ENCODE measurements at regions not wholly inside any gene's neighbourhood (a gene's known extent, or its start where the extent isn't known, plus 50 kb on each side); places are given as distances from the start of the nearest gene placed in this dataset.
"Not testable (repeated sequence)": the region's sequence is repeated elsewhere in the genome, so short reads cannot be mapped to it uniquely, and the experiment has no call there.

GRCh38 chr1:182259968-182260367, 131.6 kb downstream of the GLUL start:
- no peak for DNase-seq (ENCODE audit: low spot score)

DNA sequence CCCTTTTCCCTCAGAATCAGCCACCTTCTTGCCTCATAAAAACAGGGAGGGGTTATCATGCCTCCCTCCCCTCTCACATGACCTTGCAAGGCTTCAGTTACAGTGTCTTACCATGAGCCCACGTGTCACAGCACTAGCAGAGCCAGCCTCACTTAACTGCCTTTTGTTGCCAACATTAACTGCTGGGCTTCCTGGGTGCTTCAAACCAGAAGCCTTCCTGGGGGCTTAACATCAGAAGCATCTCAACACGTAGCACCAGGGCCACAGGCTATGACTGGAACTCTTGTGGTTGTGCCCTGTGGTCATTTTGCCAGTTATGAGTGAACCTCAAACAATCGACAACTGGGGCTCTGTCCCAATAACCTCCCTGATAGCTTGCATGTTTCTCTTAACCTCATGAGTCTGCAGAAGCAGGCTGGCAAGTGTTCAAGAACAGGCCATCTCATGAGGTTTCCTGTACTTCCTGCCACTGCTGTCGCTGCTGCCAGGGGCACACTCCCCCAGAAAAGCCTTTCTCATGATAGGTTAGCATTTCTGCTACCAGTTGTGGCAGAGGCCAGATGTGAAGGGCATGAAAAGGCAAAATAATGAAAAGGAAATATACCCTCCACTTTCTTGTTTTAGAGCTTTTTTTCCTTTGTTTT, 132.2 kb downstream of the GLUL start:
- DNase-seq (ENCODE audit: low spot score): peak; percentile 37

GRCh38 chr1:182257369-182258063, 134.1 kb downstream of the GLUL start:
- DNase-seq (ENCODE audit: low spot score): no peak

DNA sequence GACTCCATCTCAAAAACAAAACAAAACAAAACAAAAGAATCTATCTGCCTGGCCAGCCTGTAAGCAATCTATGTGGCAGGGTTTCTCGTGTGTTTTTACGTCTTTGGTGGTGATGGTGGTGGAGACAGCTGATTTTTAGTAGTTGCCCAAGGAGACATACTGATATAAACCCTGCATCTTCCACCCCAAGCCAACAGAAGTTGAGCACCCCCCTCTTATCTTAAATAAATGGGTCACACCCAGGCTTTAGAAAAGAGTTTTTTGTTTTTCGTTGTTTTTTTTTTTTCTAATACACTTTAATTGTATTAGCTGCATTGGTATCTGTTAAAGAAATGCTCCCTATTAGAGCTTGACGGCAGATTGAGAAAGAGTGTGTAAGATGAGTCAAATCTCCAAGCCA, 134.7 kb downstream of the GLUL start:
- no peak for DNase-seq (ENCODE audit: low spot score)

DNA sequence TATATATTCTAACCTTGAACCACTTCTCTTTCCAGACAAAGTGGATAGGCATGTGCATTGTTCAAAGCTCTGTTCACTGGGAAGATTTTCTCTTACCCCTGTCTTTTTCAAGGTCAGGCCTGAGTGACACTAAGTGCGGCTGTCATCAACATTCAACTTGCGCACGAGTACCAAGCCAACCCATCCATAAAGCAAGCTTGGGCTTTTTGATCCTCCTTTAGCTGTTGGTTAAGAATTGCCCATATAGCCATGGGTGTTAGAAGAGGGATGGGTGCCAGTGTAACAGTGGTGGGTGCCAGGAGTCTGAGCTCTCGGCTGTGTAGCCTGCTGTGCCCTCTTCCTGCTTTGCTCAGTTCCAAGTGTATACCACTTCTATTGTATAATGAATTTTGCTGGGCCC, 136.1 kb downstream of the GLUL start:
- no peak for DNase-seq (ENCODE audit: low spot score)

DNA sequence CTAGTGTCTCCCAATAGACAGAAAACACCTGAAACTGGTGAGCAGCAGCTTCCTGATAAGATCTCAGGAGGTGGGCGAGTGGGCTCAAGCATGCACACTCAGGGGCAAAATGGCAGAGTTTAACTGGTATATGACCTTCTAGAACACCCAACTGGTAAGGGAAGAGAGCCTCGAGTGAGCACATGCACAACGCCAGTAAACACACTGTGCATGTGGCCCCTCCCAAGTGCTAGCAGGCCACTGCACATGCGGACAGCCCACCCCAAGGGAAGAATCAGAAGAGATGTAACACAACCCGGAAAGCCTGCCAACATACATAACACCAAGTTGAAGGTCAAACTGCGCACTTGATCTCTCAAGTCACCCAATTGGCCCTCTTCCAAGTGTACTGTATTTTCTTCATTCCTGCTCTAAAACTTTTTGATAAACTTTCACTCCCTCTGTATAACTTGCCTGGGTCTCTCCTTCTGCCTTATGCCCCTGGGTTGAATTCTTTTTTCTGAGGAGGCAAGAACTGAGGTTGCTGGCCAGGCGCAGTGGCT, 138.2 kb downstream of the GLUL start:
- no peak for DNase-seq (ENCODE audit: low spot score)

DNA sequence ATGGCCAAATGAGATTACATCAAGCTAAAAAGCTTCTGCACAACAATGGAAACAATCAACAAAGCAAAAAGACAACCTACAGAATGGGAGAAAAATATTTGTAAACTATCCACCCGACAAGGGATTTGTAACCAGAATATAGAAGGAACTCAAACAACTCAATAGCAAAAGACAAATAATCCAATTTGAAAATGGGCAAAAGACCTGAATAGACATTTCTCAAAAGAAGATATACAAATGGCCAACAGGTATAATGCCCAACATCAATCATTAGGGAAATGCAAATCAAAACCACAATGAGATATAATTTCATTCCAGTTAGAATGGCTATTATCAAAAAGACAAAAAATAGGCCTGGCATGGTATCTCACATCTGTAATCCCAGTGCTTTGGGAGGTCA, 140.0 kb downstream of the GLUL start:
- DNase-seq (ENCODE audit: low spot score): no peak

DNA sequence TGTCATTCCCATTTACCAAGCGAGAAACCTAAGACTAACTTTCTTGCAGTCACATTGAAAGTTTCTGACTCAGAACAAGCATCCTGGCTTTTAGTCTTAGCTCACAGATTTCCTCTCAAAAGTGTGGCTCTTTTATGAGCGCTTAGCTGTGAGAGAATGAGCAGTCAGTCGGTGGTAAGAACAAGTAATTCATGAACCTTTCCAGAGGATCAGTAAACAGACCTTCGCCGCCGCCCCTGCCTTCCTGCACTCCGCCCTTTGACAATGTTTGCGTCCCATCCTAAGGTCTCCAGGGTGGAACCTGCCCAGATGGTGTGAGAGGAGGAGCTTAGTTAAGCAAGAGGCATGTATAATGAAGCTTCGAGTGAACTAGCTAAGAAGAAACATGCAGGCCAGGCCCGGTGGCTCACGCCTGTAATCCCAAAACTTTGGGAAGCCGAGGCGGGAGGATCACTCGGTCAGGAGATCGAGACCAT, 142.4 kb downstream of the GLUL start:
- DNase-seq (ENCODE audit: low spot score): no peak

GRCh38 chr1:182248721-182249120, 142.9 kb downstream of the GLUL start:
- no peak for DNase-seq (ENCODE audit: low spot score)

DNA sequence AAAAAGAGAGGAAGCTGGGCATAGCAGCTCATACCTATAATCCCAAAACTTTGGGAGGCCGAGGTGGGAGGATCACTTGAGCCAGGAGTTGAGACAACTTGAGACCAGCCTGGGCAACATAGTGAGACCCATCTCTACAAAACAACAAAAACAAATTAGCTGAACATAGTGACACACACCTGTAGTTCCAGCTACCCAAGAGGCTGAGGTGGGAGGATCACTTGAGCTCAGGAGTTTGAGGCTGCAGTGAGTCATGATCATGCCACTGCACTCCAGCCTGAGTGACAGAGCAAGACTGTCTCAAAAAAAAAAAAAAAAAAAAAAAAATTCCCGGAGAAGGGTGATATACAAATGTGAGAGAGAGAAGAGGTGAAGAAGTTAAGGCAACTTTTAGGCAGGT, 143.8 kb downstream of the GLUL start:
- not testable (repeated sequence) for DNase-seq (ENCODE audit: low spot score)

- no peak for DNase-seq (ENCODE audit: low spot score)
Measured at GRCh38 chr1:182246783-182247182, 144.8 kb downstream of the GLUL start.

DNA sequence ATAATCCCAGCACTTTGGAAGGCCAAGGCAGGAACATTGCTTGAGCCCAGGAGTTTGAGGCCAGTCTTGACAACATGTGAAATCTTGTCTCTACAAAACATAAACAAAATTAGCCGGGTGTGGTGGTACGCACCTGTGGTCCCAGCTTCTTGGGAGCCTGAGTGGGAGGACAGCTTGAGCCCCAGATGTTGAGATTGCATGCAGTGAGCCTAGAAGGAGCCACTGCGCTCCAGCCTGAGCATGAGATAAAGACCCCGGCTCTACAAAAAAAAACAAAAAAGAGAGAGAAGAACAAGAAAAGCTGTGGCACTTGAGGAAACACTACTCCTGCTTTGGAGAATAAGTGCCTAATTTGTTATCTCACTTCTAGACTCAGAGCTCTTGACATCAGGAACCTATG, 146.6 kb downstream of the GLUL start:
- DNase-seq (ENCODE audit: low spot score): no peak

- no peak for DNase-seq (ENCODE audit: low spot score)
Measured at GRCh38 chr1:182244451-182244850, 147.1 kb downstream of the GLUL start.

DNA sequence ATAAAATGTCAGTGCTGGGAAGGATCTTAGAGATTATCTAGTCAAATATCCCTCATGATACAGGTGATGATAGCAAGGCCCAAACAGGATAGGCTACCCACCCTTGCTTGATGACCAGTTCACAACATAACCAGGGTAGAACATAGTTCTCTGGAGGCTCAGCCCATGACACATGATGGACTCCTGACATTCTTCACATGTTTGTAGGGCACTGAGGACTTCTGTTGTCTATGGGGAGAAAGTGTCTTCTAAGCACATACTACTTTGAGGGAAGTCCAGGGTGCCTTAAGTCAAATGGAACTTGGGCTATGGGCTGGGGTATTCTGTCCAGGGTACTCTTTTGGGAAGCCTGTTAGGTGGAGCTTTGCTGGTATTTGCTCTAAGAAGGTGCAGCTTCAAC, 148.9 kb downstream of the GLUL start:
- no peak for DNase-seq (ENCODE audit: low spot score)

DNA sequence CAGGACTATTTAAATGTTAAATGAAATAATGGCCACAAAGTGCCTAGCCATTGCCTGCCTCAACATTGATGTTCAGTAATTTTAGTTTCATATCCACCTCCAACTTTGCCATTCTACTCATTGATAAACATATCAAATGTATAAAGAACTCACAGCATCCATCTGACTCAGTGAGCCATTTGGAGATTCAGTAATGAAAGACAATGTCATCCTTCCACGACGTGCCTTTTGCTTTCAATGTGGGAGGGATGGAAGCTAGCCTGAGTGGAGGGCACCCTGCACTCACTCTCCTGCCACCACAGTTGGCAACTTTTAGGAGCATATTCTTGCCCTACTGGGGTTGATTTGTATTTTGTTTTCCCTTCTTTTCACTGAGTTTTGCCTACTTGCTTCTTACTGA, 151.5 kb downstream of the GLUL start:
- DNase-seq (ENCODE audit: low spot score): no peak

DNA sequence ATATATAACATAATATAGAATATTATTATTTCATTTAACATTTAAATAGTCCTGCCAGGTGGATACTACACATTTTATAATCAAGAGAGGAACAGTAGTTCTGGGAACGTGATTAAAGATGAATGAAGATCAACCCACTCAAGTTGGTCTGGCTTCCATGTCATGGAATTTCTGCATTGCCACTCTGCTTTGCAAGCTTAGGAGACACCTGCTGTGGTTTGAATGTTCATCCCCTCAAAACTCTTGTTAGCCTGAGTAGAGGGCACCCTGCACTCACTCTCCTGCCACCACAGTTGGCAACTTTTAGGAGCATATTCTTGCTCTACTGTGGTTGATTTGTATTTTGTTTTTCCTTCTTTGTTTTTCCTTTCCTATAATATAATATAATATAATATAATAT, 153.2 kb downstream of the GLUL start:
- DNase-seq (ENCODE audit: low spot score): no peak

- DNase-seq (ENCODE audit: low spot score): no peak
Measured at GRCh38 chr1:182237329-182237728, 154.3 kb downstream of the GLUL start.

- no peak for DNase-seq (ENCODE audit: low spot score)
Measured at GRCh38 chr1:182236651-182237077, 154.9 kb downstream of the GLUL start.

GRCh38 chr1:182235952-182236650, 155.5 kb downstream of the GLUL start:
- DNase-seq (ENCODE audit: low spot score): peak; percentile 71

DNA sequence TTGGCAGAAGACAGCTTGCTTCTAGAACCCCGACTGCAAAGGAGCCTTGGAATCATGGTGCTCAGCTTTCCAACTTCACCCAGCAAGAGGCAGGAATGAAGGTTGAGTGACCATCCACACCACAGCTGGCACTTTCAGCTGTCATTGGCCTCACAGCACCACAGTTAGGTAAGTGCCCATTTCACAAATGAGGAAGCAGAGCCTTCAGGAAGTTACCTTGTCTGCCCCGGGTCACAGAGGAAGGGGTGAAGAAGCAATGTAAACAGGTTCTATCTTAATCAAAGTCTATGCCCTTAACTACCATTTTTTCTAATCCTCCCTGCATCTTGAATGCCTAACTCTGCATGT, 156.0 kb downstream of the GLUL start:
- DNase-seq (ENCODE audit: low spot score): peak; percentile 11

DNA sequence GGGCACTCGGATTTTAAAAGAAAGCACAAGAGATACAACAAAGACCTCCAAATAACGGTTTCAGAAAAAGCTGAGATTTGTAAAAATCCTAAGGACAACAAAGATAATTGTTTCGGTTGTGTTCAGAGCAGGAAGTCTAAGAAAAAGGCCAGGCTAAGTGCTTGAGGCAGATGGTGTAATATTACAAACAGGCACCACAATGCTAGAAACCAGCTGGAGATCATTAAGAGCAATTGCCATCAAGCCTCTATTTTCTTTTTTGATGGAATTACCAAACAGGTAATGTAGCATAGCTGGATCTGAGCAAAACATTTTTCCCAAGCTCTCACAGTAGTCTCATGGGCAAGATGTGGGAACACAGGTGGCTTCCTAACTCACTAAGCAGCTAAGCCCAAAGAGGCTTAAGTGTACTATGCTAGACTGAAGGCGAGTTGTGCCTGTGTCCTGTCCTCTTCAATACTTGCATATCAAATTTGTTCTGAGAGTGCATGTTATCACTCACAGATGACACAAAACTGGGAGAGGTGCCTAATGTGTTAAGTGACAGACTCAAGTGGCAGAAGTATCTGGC, 161.6 kb downstream of the GLUL start:
- no peak for DNase-seq (ENCODE audit: low spot score)

- DNase-seq (ENCODE audit: low spot score): no peak
Measured at GRCh38 chr1:182229451-182229850, 162.1 kb downstream of the GLUL start.
